ENCODE measurements at regions not wholly inside any gene's neighbourhood (a gene's known extent, or its start where the extent isn't known, plus 50 kb on each side); places are given as distances from the start of the nearest gene placed in this dataset.

- Histone ChIP-seq H3K27ac (no peak overlapping the region), H3K4me3 (no peak overlapping the region), H3K4me1 (no peaks in the 10 kb centered on the region), H3K36me3 (no peaks in the 10 kb centered on the region), H3K9me3 (no peaks in the 10 kb centered on the region), H3K27me3 (no peaks in the 10 kb centered on the region)
- DNase-seq (no peak), ATAC-seq (no peak)
- intact Hi-C loops (cut with DNase I) = no loop called here
- TF ChIP-seq CTCF (IDR thresholded peaks at IDR 0.05) = no peak
Measured at GRCh38 chr4:34158878-34159277, 2085.4 kb downstream of the ARAP2 start.

- intact Hi-C loops (cut with DNase I) = no loop called here
- no peak for ATAC-seq
- no peak for DNase-seq
- no peak overlapping the region for H3K4me3 ChIP-seq
- no peaks in the 10 kb centered on the region for H3K27me3 ChIP-seq
- no peaks in the 10 kb centered on the region for H3K4me1 ChIP-seq
- no peaks in the 10 kb centered on the region for H3K9me3 ChIP-seq
- H3K36me3 ChIP-seq = no peaks in the 10 kb centered on the region
- H3K27ac ChIP-seq = no peak overlapping the region
- TF ChIP-seq CTCF (IDR thresholded peaks at IDR 0.05) = no peak
Measured at GRCh38 chr4:34170946-34171345, 2073.4 kb downstream of the ARAP2 start.

GRCh38 chr4:34176609-34177008 is 2067.7 kb downstream of the ARAP2 start:
- Histone ChIP-seq H3K4me3 (no peak overlapping the region), H3K9me3 (no peaks in the 10 kb centered on the region), H3K27me3 (no peaks in the 10 kb centered on the region), H3K4me1 (no peaks in the 10 kb centered on the region), H3K36me3 (no peaks in the 10 kb centered on the region), H3K27ac (no peak overlapping the region)
- no peak for DNase-seq
- no peak for ATAC-seq
- TF ChIP-seq CTCF (IDR thresholded peaks at IDR 0.05) = no peak
- intact Hi-C loops (cut with DNase I) = no loop called here

GRCh38 chr4:34178476-34178875 is 2065.8 kb downstream of the ARAP2 start:
- intact Hi-C loops (cut with DNase I) = no loop called here
- DNase-seq = no peak
- Histone ChIP-seq H3K27me3 (no peaks in the 10 kb centered on the region), H3K27ac (no peak overlapping the region), H3K36me3 (no peaks in the 10 kb centered on the region), H3K9me3 (no peaks in the 10 kb centered on the region), H3K4me3 (no peak overlapping the region), H3K4me1 (no peaks in the 10 kb centered on the region)
- ATAC-seq = no peak
- TF ChIP-seq CTCF (IDR thresholded peaks at IDR 0.05) = no peak

GRCh38 chr4:34181311-34181841 is 2062.9 kb downstream of the ARAP2 start:
- TF ChIP-seq CTCF (IDR thresholded peaks at IDR 0.05) = no peak
- Histone ChIP-seq H3K4me1 (no peaks in the 10 kb centered on the region), H3K27me3 (no peaks in the 10 kb centered on the region), H3K9me3 (no peaks in the 10 kb centered on the region), H3K27ac (no peak overlapping the region), H3K36me3 (no peaks in the 10 kb centered on the region), H3K4me3 (no peak overlapping the region)
- DNase-seq (no peak), ATAC-seq (no peak)
- intact Hi-C loops (cut with DNase I) = no loop called here

- Histone ChIP-seq H3K27me3 (no peaks in the 10 kb centered on the region), H3K27ac (no peak overlapping the region), H3K4me1 (no peaks in the 10 kb centered on the region), H3K9me3 (no peaks in the 10 kb centered on the region), H3K36me3 (no peaks in the 10 kb centered on the region), H3K4me3 (no peak overlapping the region)
- ATAC-seq = no peak
- no peak for TF ChIP-seq CTCF (IDR thresholded peaks at IDR 0.05)
- no peak for DNase-seq
- intact Hi-C loops (cut with DNase I) = no loop called here
Measured at GRCh38 chr4:34181891-34182290, 2062.4 kb downstream of the ARAP2 start.
